NCI-H2107 treated with DMSO at 0.1 percent for 48 hours (cell line): ENCODE measurements at regions not wholly inside any gene's neighbourhood (a gene's known extent, or its start where the extent isn't known, plus 50 kb on each side); places are given as distances from the start of the nearest gene placed in this dataset.
A peak's percentile ranks its signal among the peaks of the same experiment; 100 is the strongest.
"Not testable (repeated sequence)": the region's sequence is repeated elsewhere in the genome, so short reads cannot be mapped to it uniquely, and the experiment has no call there.

Source experiments
- DNase-seq: peaks from one replicate; lab custom pipeline; 2025; ENCODE audit not compliant: unreplicated experiment; lab: John Stamatoyannopoulos, UW

- no peak for DNase-seq
Observed at GRCh38 chr11:87484566-87484965, 446.8 kb downstream of the TMEM135 start.

DNA sequence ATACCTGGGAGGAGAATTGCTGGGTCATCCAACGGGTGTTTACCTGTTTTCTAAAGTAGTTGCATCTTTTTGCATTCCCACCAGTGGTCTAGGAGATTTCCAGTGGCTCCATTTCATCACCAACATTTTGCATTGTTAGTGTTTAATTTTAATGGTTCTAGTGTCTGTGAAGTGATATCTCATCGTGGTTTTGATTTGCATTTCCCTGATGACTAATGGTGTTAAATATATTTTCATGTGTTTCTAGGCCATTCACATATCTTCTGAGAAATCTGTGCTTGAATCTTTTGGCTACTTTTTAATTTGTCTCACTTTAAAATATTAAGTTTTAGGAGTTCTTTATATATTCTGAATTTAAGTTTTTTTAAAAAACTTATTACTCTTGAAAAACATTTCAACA, 439.6 kb downstream of the TMEM135 start:
- DNase-seq: no peak

GRCh38 chr11:87473174-87473573, 435.4 kb downstream of the TMEM135 start:
- no peak for DNase-seq

DNA sequence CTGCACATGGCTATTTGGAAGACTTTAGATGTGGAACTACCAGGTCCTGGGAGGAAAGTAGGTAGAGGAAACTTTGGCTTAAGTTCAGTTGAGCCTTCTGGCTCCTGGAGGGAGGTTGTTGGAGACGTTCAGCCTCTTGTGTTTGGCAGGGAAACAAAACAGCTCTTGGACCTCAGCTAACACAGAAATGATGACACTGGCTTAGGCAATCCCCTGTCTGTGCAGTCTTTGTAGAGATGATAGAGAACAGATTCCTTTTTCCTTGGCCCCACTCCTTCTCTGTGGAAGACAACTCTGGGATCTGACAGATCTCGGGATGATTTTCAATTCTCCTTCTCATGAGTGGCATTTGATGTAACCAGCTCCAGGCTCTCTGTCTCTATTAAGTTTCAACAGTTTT, 428.5 kb downstream of the TMEM135 start:
- no peak for DNase-seq

DNA sequence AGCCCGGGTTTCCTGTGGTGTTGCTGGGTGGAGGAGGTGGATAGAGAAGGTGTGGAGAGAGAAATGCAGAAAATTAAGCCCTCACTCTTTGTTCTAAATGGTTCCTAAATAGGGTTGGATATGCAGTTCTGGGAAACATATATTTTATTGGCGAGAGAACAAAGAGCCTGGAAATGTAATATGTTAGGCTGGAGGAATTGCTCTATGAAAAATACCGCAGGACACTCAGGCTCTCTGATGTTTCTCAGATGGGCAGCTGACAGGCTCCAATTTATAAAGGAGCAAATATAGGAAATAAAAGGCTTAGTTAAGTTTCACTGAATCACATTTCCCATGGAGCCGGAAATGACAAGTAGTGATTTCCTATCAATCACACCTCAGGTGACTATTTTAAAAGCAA, 428.0 kb downstream of the TMEM135 start:
- no peak for DNase-seq

DNA sequence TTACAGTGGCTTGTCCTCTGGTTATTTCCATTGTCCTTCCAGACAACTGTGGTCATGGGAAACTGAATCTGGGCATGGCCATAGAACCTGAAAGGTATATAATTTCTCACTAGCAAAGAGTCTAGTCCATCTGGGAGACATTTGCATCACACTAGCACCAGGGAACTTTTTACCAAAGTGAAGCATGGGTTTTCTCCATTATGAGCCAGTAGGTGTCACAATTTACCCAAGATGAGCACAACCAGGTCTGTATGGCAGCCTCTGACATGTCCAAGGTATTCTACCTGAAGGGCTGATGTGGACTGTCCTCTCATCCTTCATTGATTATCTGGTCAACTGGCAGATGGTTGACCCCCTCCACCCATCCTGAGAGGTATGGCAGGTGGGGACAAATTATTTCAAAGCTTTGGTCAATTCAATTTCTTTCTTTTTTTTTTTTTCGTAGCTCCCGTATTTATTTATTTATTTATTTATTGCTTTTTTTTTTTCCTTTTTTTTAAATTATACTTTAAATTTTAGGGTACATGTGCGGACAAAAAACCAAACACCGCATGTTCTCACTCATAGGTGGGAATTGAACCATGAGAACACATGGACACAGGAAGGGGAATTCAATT, 425.9 kb downstream of the TMEM135 start:
- DNase-seq: peak; percentile 22

GRCh38 chr11:87462171-87462570, 424.4 kb downstream of the TMEM135 start:
- no peak for DNase-seq

GRCh38 chr11:87460842-87461637, 423.3 kb downstream of the TMEM135 start:
- no peak for DNase-seq

DNA sequence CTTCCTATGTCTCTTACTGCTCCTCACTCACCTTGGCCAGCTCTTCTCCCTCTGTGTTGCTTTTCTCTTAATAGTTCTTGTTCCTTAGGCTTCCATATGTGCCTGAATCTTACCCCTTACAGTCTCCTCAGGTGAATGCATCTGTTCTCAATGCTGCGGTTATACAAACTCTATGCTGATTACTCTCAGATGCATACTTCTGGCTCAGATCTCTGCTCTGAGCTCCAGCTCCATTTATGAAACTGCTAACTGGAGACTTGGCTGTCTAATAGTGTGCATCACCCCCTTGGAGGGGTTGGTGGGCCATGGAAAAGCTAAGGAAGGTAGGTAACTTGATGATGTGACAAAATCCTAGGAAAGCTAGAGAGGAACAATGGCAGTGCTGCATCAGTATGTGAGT, 422.5 kb downstream of the TMEM135 start:
- no peak for DNase-seq

DNA sequence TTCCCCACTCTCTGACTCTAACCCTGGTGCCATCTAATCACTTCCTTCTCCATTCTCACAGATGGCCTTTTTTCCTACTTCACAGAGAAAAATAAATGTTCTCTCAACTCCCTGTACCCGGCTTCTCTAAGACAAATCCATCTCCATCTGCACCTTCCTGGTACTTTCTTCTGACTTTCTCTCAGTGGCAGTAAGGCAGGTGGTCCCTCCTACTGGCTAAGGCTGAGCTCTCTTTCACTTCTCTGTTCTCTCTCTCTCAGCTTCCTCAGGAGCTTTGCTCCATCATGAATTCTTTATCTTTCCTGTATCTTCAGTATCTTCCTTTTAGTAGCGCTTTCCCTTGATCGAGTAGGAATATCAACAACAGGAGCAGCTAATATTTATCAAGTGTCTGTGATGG, 421.6 kb downstream of the TMEM135 start:
- no peak for DNase-seq

DNA sequence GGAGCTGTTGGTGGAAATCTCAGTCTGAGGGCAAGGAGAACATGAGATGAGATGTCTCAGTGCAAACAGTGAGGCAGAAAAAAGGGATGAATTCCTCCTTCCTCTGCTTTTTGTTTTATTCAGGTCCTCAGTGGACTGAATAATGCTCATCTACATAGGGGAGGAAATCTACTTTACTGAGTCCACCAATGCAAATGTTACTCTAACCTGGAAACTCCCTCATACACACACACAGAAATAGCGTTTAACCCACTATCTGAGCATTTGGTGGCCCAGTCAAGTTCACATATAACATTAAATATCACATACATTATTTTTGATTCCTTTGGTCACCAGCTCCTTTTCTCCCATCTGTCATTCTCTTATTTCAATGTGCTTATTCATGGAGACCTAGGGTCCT, 418.8 kb downstream of the TMEM135 start:
- DNase-seq: no peak

DNA sequence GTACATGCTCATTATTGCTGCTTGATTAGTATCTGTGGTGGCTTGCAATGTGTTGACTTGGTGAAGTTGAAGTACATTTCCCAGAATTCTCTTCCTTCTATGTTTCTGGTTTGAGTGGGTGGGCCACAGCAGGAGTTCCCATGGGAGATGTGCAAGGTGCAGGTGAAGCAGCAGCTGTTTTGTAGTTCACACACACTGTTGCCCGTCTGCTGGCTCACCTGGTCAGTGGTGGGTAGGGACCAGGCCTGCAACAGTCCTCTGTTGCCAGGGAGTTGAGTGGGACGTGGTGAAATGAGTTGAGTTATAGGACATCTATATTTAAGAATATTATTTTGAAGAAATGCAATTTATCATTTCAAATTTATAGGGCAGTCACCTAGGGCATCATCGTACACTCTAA, 417.4 kb downstream of the TMEM135 start:
- no peak for DNase-seq

DNA sequence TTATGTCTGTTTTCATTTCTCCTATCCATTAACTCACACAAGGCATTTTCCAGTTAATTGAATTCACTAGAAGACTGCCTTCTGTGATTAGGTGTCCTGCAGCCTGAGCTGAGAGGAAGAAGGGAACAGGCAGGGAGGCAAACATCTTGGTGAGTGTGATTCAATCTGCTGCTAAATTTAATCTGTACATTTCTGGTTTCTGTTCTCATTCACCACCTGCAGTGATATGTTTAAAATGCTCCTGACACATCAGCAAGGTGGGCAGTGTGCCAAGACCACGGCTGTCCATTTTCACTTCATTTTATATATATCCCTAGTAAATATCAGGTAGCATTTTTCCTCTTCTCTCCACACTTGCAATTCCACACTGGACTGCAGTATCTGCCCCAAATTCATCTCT, 416.5 kb downstream of the TMEM135 start:
- no peak for DNase-seq

DNA sequence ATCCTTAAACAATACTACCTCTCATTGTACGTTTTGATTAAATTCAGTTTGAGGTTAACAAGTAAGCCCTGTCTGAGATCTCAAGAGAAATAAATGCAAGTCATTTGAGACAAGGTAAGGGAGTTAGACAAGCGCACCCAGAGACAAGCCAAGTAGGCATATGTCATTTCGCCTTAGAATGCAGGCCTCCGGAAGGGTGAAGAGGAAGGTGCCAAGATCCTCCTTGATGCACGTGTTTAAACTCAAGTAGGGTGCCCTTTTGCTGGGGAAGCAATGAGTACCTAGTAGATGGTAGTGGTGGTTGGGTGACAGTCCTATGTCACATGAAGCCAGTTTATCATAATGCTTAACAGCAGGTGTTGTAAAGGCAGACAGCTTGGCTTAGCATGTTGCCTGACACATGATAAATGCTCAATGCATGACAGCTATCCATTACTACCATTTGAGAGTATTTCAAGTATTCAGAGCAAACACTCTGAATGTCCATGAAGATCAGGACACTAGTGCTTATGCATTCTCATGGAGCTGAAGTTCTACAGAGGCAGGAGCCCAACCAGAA, 415.9 kb downstream of the TMEM135 start:
- no peak for DNase-seq

DNA sequence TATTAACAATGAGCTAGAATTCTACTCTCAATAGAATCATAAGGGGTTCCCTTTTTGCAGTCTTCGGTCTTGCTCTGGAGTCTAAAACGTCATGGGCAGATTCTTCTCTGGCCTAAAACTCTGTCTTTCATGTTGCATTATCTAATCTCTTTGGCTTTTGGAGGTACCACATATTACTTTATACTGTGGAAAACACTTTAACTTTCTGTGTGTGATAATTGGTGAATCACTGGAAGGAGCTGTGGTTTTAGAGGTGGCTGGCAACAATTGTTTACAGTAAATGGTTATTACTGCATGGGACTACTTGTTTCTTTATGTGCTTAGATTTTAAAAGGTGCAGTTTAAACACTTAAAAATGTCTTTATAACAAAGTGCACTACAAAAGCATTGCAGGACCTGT, 414.3 kb downstream of the TMEM135 start:
- not testable (repeated sequence) for DNase-seq

GRCh38 chr11:87451395-87451794, 413.7 kb downstream of the TMEM135 start:
- DNase-seq: no peak

DNA sequence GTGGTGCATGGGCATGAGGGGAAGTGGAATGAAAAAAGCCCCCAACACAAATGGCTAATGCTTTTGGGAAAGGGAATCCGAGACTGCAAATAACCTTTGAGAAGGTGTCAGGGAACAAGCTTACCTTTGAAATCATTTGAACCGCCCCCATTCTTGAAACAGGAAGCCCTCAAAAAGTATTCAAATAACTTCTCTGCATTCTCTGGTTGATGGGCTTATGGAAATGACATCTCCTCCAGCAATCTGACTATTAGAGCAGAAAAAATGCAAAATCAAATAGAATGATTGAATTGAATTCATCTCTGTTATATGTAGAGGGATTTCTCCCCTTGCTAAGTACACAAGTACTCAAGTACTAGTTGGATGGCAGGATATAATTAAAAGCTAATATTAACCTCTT, 409.9 kb downstream of the TMEM135 start:
- DNase-seq: no peak

GRCh38 chr11:87444993-87445392, 407.3 kb downstream of the TMEM135 start:
- DNase-seq: no peak

DNA sequence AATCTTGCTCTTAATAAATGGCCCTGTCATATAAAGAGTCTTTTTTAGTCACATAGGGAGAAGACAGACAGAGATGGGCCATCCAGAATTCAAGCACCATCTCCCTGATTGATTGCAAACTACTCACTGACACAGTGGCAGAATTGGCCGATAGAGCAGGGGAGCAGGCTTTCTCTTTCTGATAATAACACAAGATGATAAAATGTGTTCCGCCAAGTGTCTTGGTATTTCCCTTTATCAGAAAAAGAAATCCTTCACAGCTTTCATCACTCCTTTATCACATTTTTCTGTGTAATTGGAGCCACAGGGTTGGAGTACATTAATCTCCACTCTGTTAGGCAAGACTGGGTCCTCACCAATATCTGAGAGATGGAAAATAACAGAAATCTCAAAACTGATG, 406.0 kb downstream of the TMEM135 start:
- no peak for DNase-seq

DNA sequence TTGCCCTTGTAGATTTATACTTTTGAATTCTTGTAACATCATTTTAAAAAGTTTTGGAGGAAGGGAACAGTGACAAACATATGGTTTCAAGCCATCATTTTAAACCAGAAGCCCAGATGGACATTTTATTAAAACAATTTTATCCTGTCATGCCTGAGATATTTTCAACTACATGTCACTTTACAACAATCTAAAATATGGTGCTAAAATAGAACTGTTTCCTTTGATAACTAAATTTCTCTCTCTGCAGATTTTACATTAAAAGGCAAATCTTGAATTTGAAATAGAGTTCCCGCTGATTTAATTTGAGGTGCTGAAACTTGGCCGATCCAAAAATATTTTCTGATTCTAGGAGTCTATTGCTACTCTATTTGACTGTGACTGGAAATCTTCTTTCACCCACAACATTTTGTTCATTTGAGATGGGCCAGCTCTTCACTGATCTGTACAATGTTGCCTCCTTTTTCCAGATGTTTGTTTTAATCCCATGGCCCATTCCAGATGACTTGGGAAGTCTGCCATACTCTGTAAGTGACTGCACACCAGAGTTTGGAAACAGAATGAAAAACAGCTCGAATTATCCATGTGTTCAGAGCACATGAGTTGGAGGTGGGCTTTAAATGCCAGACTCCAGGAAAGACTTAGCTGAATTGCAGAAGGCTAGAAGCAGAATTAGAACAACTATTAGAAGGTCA, 402.5 kb downstream of the TMEM135 start:
- DNase-seq: no peak

DNA sequence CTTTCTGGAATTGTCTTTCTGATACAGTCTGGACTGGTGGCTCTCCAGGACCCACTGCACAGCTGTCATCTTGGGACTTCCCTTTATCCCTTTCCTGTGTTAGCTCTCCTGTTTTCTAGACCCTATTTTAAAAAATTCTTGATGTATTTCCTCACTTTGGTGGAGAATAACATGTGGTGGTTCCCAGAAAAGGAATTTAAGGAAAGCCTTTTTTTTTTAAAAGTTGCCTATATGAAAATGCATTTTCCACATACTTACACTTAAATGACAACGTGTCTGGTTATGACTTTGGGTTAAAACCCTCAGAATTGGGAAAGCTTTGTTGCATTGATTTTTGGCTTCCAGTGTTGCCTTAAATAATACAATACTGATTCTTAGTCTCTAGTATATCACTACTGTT, 400.7 kb downstream of the TMEM135 start:
- DNase-seq: no peak

DNA sequence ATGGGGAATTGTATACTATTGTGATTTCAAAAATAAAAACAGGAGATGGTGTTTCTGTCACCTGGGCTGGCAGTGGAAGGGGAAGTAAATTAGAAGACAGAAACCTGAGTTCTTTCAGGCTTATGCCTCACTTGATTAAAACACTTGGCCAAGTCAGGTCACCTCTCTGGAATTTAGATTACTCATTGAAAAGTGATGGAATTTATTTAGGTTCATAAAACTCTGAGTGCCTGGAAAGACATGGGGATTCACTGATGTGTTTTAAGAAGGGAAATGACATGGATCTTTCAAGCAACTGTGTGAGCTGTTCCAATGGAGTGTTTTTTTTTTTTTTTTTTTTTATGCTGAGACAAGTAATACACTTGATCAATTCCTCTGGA, 400.1 kb downstream of the TMEM135 start:
- no peak for DNase-seq
